Right hindlimb (tissue), 1 donor: ENCODE measurements at regions not wholly inside any gene's neighbourhood (a gene's known extent, or its start where the extent isn't known, plus 50 kb on each side); places are given as distances from the start of the nearest gene placed in this dataset.

Experiments
- DNase-seq: peaks from one replicate; pipeline ENCODE4 v3.0.0-alpha.2; 2018

DNA sequence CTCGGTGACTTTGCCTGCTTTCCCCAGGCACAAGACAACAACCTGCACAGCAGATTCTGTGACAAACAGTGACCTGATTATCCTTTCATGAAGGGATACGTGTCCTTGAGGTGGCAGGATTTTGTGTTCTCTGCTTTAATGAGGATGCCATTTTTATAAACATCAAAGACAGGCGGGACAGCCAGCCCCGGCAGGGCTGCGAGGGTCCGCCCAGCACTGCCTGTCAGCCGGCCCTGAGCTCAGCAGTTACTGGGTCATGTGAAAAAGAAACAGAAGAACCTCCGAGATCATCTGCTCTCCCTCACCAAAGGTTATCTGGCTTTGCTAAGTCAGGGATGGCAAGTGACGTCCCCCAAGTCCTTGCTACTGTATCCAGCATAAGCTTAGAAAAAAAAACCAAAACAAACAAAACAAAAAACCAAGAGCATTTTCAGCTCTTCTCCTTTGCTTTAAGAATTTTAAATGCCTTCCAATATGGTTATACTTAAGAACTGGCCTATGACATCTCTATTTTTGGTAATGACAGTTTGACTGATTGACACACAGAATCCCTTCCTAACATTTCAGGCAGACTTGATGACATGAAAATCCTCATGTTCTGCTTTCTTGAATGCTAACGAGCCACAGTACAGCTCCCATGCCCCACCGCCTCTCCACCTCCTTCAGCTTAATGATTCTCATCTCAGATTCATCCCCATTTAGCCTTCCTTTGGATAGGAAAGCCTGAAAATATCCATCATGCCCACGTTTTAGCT is 666.6 kb upstream of the ARGLU1 start:
- no peak for DNase-seq

GRCh38 chr13:107233541-107233940 is 665.6 kb upstream of the ARGLU1 start:
- DNase-seq: no peak

DNA sequence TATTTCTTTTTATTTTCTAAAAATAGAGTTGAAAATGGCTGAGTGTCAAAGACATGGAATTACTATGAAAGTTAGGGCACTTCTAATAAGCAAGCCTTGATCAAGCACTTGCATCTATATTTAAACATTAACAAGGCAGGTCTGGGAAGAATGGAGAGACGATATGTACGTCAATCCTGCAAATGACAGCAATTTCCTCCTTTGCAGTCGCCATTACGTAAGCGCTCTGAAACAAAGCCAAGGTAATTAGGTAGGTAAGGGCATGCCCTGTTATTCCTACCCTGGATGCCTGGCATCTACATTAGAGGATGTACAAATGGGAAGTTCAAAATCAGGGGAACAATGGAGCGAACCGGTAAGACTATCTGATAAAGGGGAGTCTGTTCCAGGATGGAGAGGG is 664.0 kb upstream of the ARGLU1 start:
- no peak for DNase-seq

DNA sequence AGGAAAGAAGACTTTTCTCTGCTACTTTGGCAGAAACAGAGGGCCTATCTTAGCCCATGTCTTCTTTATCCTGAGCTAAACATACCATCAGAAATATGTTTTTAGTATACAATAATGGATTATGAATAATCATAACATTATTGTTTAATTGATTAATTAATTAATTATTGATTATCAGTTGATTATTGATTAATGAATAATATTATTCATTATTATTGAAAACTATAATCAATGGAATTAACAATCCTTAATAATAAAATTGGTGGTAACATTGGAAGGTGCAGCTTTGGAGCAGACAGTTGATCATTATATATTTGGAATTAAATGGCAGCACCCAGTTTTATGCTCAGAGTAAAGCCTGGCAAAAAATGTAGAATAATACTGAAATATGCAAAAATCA is 655.9 kb upstream of the ARGLU1 start:
- no peak for DNase-seq

- DNase-seq: no peak
Measured at GRCh38 chr13:107222597-107222996, 654.7 kb upstream of the ARGLU1 start.

GRCh38 chr13:107220245-107220644 is 652.3 kb upstream of the ARGLU1 start:
- DNase-seq: no peak

- DNase-seq: no peak
Measured at GRCh38 chr13:107217251-107217650, 649.3 kb upstream of the ARGLU1 start.

GRCh38 chr13:107216046-107216755 is 648.3 kb upstream of the ARGLU1 start:
- no peak for DNase-seq

- peak; percentile 89 for DNase-seq
Measured at GRCh38 chr13:107211073-107211472, 643.1 kb upstream of the ARGLU1 start.

- no peak for DNase-seq
Measured at GRCh38 chr13:107210723-107211030, 642.7 kb upstream of the ARGLU1 start.

DNA sequence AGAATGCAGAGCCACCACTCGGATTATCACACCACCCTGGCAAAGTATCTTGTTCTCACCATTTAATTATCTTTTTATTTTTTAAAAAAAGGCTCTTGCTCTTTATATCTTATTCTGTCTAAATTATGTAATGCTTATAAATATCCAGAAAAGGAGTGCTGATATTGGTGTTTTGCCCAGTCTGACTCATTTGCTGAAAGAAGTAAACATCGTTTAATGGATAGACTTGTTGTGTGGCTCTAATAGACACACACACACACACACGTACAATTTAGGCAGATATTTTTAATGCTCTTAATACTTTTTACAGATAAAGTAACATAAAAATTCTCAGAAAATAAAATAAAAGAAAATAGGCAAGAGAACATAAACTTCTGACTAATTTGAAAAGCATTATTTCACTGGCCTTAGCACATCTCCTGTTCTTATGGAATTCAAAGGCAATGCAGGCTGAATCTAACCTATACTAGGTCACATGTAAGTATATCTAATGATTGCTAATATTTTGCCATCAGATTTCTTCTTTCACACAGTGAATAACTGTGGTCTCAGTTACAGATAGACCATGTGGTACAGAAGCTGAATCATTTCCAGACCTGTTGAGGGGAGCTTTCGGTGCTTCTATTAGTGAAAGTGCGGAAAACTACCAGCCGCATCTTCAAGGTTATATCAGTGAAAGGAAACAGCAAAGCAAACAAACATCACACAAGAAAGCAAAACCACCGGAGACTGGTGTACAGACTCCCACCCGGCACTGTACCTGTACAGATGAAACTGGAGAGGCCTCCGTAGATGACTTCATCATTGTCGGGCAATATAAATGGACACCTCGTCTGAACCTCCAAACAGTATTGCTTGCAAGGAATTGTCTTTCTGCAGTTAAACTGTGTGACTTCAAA is 642.1 kb upstream of the ARGLU1 start:
- DNase-seq: no peak

- DNase-seq: no peak
Measured at GRCh38 chr13:107208889-107209288, 641.0 kb upstream of the ARGLU1 start.

DNA sequence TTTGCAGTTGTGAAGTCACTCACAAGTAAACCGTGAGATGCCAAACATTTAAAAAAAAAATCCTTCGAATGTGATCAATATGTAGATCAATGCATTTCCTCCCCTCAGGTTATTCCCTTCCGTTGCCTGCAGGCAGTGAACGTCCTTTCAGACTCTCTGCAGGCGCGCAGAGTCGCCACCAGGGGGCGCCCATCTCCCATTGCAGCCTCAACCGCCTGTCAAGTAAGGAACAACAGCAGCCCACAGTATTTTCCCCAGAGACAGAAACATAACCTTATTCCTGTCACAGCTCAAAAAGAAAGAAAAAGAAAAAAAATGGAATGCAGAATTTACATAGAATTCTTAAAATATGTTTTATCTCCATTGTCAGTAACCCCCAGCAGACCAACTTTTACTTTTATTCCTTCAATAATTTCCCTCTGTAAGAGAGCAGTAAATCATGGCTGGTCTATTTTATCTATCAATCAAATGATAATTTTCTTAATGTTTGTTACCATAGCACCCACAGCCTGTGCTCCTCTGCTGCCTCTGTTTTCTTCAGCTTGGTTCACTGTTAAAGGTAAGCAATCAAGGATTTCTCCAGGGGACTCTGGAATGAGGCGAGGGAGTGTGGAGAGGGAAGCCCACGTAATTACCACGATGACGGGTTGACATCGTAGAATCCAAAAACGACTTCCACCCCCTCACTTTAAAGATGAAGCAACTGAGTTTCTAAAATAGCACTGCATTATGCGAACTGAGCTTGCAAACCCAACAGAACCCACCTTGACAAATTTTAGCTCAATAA is 637.6 kb upstream of the ARGLU1 start:
- DNase-seq: peak; percentile 72

GRCh38 chr13:107203146-107203847 is 635.4 kb upstream of the ARGLU1 start:
- DNase-seq: no peak

DNA sequence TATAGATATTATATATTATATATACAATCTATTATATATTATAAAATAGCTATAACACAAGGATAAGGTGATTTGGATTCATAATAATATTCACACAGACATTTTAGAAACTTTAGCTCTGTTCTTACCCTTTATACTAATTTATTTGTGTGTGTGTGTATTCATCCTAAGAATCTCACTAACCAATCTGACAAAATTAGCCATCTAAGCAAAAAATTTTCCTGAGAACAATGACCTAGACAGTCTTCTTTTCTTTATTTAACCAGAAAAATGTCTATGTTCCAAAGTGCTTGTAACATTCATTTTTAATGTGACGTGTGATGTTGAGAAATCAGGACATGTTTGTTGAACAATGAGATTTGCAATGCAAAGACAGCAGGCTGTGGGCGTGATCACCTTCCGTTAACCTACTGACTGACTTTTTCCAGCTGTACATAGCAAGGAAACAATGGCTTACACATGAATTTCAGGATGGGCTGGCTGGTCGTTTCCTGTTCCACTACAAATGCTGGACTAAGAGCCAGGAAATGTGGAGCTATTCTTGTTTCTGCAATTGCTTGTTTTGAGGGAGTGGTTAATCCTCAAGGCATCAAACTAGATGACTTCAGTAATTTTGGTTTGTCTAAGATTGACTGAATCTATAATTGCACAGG is 634.6 kb upstream of the ARGLU1 start:
- DNase-seq: peak; percentile 63

DNA sequence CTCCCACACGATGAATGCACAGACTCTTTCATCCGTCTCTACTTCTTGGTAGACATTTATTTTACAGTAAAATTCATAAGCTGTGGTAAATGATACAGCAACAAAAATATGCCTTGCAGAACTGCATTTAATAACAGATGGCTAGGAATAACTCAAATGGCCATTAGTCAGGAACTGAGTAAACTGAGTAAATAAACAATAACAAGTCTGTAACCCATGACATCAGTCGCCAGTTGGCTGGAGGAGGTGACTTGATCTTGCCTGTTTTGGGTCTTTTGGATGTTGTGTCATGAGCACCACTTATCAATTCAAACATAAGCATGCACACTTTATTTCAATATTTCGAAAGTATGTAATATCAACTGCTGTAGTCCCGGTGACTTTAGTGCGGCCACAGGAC is 632.6 kb upstream of the ARGLU1 start:
- DNase-seq: no peak

- DNase-seq: no peak
Measured at GRCh38 chr13:107192289-107192688, 624.4 kb upstream of the ARGLU1 start.

- no peak for DNase-seq
Measured at GRCh38 chr13:107190065-107190464, 622.1 kb upstream of the ARGLU1 start.

- no peak for DNase-seq
Measured at GRCh38 chr13:107185889-107186288, 618.0 kb upstream of the ARGLU1 start.

DNA sequence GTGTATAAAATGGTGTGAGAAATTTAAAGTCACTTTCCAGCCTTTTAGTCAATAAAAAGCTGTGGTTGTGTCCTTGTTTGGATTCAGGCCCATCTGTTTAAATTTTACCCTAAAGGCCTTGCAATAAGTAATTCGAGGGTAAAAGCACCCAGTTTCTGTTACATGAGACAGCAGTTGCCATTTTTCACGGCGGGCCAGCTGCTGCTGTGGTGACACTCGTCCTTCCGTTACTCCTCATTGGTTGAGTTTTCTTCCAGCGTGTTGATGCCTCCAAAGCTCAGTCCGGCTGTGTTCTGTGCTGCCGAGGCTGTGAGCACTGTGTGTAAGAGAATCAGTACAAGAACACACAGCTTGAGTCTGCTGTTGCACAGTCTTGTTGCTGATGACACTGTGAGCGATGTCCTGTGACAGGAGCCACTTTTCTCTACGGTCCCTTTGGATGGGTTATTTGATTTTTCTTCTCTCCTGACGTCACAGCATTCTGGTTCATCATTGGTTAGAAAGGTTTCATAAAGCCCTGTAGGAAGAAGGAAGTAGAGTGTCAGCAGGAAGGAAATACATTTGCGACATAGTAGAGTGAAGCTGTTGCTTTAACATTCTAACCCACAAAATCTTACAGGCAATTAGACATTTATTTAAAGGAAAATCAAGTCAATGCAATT is 602.5 kb upstream of the ARGLU1 start:
- DNase-seq: no peak

DNA sequence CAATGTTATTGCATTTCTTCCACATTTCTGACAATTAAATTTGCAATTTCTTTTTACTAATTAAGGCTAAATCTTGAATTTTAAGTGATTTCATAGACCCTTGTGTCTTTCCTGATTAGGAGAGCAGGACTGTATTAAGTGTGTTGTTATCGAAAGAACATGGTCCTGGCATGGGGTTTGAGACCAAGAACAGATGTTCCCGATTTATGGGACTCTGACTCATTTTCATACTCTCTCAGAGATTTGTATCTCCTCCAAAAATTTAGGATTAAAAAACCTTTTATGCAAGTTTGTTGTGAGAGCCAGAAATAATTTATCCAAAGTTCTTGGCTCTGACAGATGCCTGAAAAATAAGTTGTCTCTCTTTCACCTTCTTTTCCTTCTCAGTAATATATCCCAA is 589.3 kb upstream of the ARGLU1 start:
- no peak for DNase-seq
